HepG2 (cell line): ENCODE measurements at regions not wholly inside any gene's neighbourhood (a gene's known extent, or its start where the extent isn't known, plus 50 kb on each side); places are given as distances from the start of the nearest gene placed in this dataset.

Experiments
- GATA4 ChIP-seq: sonication (generic); IDR thresholded peaks from 2 replicates; pipeline ENCODE4 v1.6.1; 2016; ENCODE audit warnings: antibody characterized with exemption, low read depth, borderline replicate concordance
- HDAC1 ChIP-seq: sonication (generic); formaldehyde crosslinking; IDR thresholded peaks from 2 replicates; pipeline ENCODE4 v1.5.1; 2020; ENCODE audit warnings: mild to moderate bottlenecking, missing genetic modification reagents
- NCOR1 ChIP-seq: fragments of 200-600 bp; sonication (generic); IDR thresholded peaks from 2 replicates; pipeline ENCODE4 v1.7.0; 2017; ENCODE audit warnings: antibody characterized with exemption, low read length, borderline replicate concordance
- NPAS2 ChIP-seq: sonication (generic); formaldehyde crosslinking; IDR thresholded peaks from 2 replicates; pipeline ENCODE4 v1.8.0; 2022; ENCODE audit warnings: mild to moderate bottlenecking, missing genetic modification reagents, borderline replicate concordance
- SMC3 ChIP-seq: IDR thresholded peaks from 2 replicates; pipeline ENCODE4 v1.6.1; 2011; ENCODE audit warnings: low read length, improper control_type of control experiment
- SNAPC2 ChIP-seq: sonication (generic); formaldehyde crosslinking; IDR thresholded peaks from 2 replicates; pipeline ENCODE4 v1.8.1; 2022; ENCODE audit warnings: mild to moderate bottlenecking, missing genetic modification reagents
- STAG1 ChIP-seq: sonication (generic); formaldehyde crosslinking; IDR thresholded peaks from 2 replicates; pipeline ENCODE4 v1.4.0; 2020; ENCODE audit warnings: missing genetic modification reagents
- XRCC5 ChIP-seq: fragments of 200-400 bp; formaldehyde crosslinking; optimal IDR thresholded peaks from 2 replicates; pipeline ENCODE3; 2017; ENCODE audit warnings: mild to moderate bottlenecking, low read length
- ZNF263 ChIP-seq: sonication (generic); formaldehyde crosslinking; IDR thresholded peaks from 2 replicates; pipeline ENCODE4 v1.4.0; 2020; ENCODE audit warnings: missing genetic modification reagents
- ZNF672 ChIP-seq: sonication (generic); formaldehyde crosslinking; IDR thresholded peaks from 2 replicates; pipeline ENCODE4 v1.8.1; 2022; ENCODE audit warnings: missing genetic modification reagents
- ZNF691 ChIP-seq: sonication (generic); formaldehyde crosslinking; IDR thresholded peaks from 2 replicates; pipeline ENCODE4 v1.4.0; 2020; ENCODE audit warnings: missing genetic modification reagents, low read depth, mild to moderate bottlenecking, borderline replicate concordance
- ZNF878 ChIP-seq: sonication (generic); formaldehyde crosslinking; IDR thresholded peaks from 2 replicates; pipeline ENCODE4 v1.8.1; 2023; ENCODE audit warnings: mild to moderate bottlenecking, missing genetic modification reagents, moderate library complexity
- ZSCAN31 ChIP-seq: sonication (generic); formaldehyde crosslinking; IDR thresholded peaks from 2 replicates; pipeline ENCODE4 v1.5.0; 2020; ENCODE audit warnings: low read depth, mild to moderate bottlenecking, missing genetic modification reagents
- TF ChIP-seq, protein P1 (sequence below), 2 experiments: sonication (generic) in 1 of 2; formaldehyde crosslinking in 1 of 2; IDR thresholded peaks; 2 replicates each; pipeline versions ENCODE4 v1.4.0 to v1.6.1; 2018 to 2020; ENCODE audit warnings: missing genetic modification reagents in 2 of 2, borderline replicate concordance in 1 of 2, low read depth in 1 of 2, mild to moderate bottlenecking in 1 of 2, missing biosample characterization in 1 of 2
- TF ChIP-seq, protein P2 (sequence below): sonication (generic); formaldehyde crosslinking; IDR thresholded peaks from 2 replicates; pipeline ENCODE4 v1.4.0; 2020; ENCODE audit warnings: mild to moderate bottlenecking, missing genetic modification reagents, borderline replicate concordance
- TF ChIP-seq, protein P3 (sequence below): sonication (generic); formaldehyde crosslinking; IDR thresholded peaks from 2 replicates; pipeline ENCODE4 v1.4.0; 2020; ENCODE audit warnings: missing genetic modification reagents, mild to moderate bottlenecking, borderline replicate concordance
- TF ChIP-seq, protein P4 (sequence below): sonication (generic); formaldehyde crosslinking; IDR thresholded peaks from 2 replicates; pipeline ENCODE4 v1.8.1; 2023; ENCODE audit warnings: mild to moderate bottlenecking, moderate library complexity, missing genetic modification reagents
- TF ChIP-seq, protein P5 (sequence below): sonication (generic); IDR thresholded peaks from 2 replicates; pipeline ENCODE4 v1.6.1; 2016; ENCODE audit warnings: low read depth, borderline replicate concordance

DNA sequence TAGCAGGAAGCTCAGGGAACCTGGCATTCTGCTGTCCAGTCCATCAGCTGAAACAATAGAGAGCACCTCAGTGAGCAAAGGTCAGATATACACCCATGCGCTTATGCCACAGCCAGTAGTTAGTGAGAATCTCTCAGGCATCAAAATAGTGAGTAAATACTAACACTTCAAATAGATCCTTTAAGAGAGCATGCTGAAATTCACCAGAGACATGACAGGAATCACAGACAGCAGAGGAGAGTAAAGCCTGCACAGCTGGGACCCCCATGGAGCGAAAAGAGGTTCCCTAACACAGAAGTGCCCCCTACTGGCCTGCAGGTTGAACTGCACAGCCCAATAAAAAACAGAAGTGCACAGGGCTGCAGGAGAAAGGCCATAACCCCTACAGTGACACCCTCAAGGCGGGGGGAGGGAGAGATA is 57.6 kb upstream of the ANTXRL start (continued):
- TF ChIP-seq ZNF672 (CRISPR knock-in tag) (no peak), NPAS2 (no peak), NCOR1 (0 out of 2 replicates have a peak, but pooled peaks have one; percentile 30), SNAPC2 (peak; percentile 5; the same call in 1 of the 2 replicates), SMC3 (peak; percentile 56; the same call in 1 of the 2 replicates), ZNF878 (CRISPR knock-in tag) (no peak), GATA4 (no peak), XRCC5 (peak; percentile 39), ZSCAN31 (CRISPR knock-in tag) (0 out of 2 replicates have a peak, but pooled peaks have one; percentile 34), HDAC1 (peak; percentile 46; the same call in 1 of the 2 replicates), STAG1 (CRISPR knock-in tag) (peak; percentile 76), ZNF691 (CRISPR knock-in tag) (0 out of 2 replicates have a peak, but pooled peaks have one; percentile 26), ZNF263 (CRISPR knock-in tag) (peak; percentile 15; the same call in 1 of the 2 replicates)
- TF ChIP-seq, protein P1, sequence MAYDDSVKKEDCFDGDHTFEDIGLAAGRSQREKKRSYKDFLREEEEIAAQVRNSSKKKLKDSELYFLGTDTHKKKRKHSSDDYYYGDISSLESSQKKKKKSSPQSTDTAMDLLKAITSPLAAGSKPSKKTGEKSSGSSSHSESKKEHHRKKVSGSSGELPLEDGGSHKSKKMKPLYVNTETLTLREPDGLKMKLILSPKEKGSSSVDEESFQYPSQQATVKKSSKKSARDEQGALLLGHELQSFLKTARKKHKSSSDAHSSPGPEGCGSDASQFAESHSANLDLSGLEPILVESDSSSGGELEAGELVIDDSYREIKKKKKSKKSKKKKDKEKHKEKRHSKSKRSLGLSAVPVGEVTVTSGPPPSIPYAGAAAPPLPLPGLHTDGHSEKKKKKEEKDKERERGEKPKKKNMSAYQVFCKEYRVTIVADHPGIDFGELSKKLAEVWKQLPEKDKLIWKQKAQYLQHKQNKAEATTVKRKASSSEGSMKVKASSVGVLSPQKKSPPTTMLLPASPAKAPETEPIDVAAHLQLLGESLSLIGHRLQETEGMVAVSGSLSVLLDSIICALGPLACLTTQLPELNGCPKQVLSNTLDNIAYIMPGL (CRISPR knock-in tag; IDR thresholded peaks at IDR 0.05; ENCODE audit: borderline replicate concordance in 1 of 2, low read depth in 1 of 2) = peak in 1 of 2 experiments; percentile 53; a peak in 2 of 4 replicates
- TF ChIP-seq, protein P2, sequence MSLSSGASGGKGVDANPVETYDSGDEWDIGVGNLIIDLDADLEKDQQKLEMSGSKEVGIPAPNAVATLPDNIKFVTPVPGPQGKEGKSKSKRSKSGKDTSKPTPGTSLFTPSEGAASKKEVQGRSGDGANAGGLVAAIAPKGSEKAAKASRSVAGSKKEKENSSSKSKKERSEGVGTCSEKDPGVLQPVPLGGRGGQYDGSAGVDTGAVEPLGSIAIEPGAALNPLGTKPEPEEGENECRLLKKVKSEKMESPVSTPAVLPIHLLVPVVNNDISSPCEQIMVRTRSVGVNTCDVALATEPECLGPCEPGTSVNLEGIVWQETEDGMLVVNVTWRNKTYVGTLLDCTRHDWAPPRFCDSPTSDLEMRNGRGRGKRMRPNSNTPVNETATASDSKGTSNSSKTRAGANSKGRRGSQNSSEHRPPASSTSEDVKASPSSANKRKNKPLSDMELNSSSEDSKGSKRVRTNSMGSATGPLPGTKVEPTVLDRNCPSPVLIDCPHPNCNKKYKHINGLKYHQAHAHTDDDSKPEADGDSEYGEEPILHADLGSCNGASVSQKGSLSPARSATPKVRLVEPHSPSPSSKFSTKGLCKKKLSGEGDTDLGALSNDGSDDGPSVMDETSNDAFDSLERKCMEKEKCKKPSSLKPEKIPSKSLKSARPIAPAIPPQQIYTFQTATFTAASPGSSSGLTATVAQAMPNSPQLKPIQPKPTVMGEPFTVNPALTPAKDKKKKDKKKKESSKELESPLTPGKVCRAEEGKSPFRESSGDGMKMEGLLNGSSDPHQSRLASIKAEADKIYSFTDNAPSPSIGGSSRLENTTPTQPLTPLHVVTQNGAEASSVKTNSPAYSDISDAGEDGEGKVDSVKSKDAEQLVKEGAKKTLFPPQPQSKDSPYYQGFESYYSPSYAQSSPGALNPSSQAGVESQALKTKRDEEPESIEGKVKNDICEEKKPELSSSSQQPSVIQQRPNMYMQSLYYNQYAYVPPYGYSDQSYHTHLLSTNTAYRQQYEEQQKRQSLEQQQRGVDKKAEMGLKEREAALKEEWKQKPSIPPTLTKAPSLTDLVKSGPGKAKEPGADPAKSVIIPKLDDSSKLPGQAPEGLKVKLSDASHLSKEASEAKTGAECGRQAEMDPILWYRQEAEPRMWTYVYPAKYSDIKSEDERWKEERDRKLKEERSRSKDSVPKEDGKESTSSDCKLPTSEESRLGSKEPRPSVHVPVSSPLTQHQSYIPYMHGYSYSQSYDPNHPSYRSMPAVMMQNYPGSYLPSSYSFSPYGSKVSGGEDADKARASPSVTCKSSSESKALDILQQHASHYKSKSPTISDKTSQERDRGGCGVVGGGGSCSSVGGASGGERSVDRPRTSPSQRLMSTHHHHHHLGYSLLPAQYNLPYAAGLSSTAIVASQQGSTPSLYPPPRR = 0 out of 2 replicates have a peak, but pooled peaks have one; percentile 11
- TF ChIP-seq, protein P3, sequence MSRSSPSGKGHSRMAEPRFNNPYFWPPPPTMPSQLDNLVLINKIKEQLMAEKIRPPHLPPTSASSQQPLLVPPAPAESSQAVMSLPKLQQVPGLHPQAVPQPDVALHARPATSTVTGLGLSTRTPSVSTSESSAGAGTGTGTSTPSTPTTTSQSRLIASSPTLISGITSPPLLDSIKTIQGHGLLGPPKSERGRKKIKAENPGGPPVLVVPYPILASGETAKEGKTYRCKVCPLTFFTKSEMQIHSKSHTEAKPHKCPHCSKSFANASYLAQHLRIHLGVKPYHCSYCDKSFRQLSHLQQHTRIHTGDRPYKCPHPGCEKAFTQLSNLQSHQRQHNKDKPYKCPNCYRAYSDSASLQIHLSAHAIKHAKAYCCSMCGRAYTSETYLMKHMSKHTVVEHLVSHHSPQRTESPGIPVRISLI (CRISPR knock-in tag) = peak; percentile 25; the same call in 1 of the 2 replicates
- TF ChIP-seq, protein P4, sequence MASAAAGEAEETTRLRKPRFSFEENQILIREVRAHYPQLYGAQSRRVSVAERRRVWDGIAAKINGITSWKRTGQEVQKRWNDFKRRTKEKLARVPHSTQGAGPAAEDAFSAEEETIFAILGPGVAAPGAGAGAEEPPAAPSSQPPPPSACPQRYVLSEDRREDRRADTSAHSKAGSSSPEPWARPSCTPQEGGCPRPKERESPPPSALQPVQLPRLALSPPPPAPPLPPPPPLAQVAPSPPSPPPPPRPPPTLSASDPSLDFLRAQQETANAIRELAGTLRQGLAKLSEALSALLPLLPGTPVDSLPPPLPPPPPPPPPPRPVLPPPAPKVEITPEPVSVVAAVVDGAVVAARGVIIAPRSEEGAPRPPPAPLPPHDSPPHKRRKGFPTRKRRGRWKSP (CRISPR knock-in tag) = no peak
- TF ChIP-seq, protein P5, sequence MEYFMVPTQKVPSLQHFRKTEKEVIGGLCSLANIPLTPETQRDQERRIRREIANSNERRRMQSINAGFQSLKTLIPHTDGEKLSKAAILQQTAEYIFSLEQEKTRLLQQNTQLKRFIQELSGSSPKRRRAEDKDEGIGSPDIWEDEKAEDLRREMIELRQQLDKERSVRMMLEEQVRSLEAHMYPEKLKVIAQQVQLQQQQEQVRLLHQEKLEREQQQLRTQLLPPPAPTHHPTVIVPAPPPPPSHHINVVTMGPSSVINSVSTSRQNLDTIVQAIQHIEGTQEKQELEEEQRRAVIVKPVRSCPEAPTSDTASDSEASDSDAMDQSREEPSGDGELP = peak; percentile 74; the same call in 1 of the 2 replicates
